ENCODE measurements at regions not wholly inside any gene's neighbourhood (a gene's known extent, or its start where the extent isn't known, plus 50 kb on each side); places are given as distances from the start of the nearest gene placed in this dataset.

- DNase-seq (ENCODE audit: low read depth): no peak
These were observed 342.4 kb downstream of the AKAIN1 start for GRCh38 chr18:4854671-4855070.

DNA sequence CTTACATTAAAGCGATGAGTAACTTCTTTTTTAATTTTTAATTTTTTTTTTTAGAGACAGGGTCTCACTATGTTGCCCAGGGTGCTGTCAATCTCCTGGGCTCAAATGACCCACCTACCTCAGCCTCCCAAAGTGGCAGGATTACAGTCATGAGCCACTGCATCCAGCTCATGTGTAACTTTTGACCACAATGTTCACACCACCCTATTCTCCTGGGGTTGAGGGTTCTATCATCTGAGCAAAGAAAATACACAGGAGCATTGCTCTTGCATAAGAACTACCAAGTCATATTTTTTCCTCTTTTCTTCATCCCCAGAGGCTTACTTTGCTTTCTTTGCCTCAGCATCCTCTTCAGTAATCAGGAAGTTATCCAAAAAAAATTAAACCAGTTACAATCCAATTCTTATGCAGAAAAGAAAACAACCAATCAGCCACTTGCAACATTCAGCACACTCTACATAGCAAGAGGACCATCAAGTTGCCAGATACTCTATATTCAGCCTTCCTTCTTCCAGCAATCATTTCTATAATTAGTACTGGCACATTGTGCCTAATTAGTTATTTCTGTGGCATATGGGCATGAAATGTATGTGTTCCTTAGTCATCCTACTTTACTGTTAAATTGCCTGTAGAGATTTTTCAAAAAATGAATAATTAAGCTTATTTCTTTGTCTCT, 345.6 kb downstream of the AKAIN1 start:
- DNase-seq (ENCODE audit: low read depth): no peak

DNA sequence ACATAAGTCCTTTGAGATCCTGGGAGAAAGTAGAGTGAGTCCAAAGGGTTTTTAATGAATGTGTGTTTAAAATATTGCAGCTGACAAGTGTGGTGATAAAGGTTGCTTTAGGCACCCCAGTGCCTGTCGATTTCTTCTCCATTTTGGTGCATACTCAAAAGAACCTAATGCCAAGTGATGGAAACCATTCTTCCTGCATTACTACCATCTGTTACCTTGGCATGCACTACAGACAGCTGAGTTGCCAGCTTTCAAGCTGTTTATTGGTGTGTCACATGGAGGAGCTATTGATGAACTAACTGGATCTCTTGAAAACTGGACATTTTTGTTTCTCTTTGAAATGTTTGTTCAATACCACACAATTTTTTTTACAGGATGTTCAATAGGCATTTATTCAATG, 350.0 kb downstream of the AKAIN1 start:
- DNase-seq (ENCODE audit: low read depth): no peak

- no peak for DNase-seq (ENCODE audit: low read depth)
These were observed 352.7 kb downstream of the AKAIN1 start for GRCh38 chr18:4844320-4844719.

GRCh38 chr18:4843771-4844170, 353.3 kb downstream of the AKAIN1 start:
- no peak for DNase-seq (ENCODE audit: low read depth)

DNA sequence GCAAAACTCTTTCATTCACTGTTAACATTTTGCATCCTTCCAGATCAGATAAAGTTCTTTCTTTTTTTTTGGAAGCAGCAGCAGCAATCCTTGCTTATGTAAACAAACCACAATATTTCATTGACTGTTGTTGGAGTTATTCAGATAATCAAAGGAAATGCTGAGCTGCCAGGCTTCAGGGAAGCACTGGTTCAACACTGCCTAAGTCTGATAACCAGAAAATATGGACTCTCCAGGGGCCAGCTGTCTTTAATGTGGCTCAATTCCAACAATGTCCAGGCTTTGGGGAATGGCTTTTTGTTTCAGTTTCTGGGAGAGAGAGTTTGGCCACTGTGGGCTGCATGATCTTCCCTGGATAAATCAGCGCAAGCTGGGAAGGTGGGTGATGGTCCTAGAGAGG, 354.3 kb downstream of the AKAIN1 start:
- DNase-seq (ENCODE audit: low read depth): no peak

- DNase-seq (ENCODE audit: low read depth): no peak
These were observed 354.8 kb downstream of the AKAIN1 start for GRCh38 chr18:4842287-4842686.

DNA sequence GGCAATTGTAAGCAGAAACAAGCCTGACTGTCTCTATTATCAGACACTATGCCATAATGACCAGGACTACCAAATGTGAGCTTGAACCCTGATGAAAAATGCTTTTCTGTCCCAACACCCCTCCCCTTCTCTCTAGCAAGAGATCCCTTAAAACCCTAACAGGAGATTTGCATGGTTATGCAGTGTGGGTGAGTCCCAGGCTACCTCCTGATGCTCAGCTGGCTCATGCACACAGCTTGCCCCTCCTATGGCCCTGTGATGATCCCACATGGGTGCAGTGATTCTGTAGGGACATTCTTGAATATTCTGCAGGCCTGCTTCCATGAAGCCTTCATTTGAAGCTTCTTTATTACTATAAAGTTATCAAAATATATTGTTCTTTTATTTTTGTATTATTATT, 357.4 kb downstream of the AKAIN1 start:
- DNase-seq (ENCODE audit: low read depth): no peak

GRCh38 chr18:4836141-4836540, 360.9 kb downstream of the AKAIN1 start:
- DNase-seq (ENCODE audit: low read depth): no peak

GRCh38 chr18:4831791-4832375, 365.2 kb downstream of the AKAIN1 start:
- DNase-seq (ENCODE audit: low read depth): no peak

DNA sequence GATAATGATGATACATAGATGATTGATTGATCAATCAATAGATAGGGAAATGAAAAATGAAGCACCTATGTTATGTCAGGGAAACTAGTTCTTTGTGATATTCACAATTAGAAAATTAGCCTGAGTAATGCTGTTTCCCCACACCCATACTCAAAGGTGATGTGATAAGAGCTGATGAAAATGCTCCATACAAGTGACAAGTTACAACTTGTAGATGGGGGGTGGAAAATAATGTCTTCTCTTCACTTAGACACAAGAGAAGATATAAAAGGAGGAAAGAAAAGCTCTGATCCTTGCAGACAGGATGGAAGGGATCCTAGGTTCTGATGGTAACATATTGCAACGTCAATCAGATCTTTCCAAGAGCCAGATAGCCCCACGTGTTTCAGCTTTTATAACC, 365.9 kb downstream of the AKAIN1 start:
- DNase-seq (ENCODE audit: low read depth): no peak

GRCh38 chr18:4823091-4823490, 368.0 kb upstream of the DLGAP1 start:
- no peak for DNase-seq (ENCODE audit: low read depth)

DNA sequence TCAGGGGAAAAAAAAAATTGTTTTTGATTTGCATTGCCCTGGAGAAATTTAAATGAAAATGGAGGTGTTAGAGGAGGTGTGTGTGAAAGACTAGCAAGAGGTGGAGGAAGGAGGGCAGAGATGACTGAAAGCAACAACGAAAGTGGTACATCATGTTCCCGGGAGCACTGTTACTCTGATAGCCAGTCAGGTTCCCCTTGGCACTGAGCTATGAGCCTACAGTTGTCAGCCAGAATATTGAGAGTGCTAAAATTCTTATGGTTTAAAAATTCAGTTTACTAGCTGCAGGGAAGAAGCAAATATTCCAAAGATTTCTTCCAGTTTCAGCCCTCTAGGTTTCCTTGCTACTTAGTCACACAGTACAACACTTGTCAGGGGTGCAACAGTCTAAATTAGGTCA, 366.7 kb upstream of the DLGAP1 start:
- DNase-seq (ENCODE audit: low read depth): no peak

DNA sequence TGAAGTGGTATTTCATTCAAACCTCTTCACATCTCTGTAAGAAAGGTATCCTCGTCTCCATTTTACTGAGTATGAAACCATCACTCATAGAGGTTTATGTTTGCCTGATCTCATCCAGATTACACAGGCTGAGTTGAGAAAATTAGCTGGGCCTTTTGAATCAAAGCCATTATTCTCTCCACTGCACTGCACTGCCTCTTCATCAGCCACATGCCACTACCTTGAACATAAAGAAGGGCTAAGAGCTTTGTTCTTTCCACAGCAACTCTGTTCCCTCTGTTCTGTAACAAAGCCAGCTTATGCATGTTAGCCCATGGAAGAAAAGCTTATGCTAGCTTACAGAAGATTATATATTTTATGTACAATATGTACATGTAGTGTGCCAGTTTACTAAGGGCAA, 362.6 kb upstream of the DLGAP1 start:
- no peak for DNase-seq (ENCODE audit: low read depth)

- DNase-seq (ENCODE audit: low read depth): no peak
These were observed 358.6 kb upstream of the DLGAP1 start for GRCh38 chr18:4813708-4814107.

GRCh38 chr18:4808891-4809290, 353.8 kb upstream of the DLGAP1 start:
- DNase-seq (ENCODE audit: low read depth): no peak

DNA sequence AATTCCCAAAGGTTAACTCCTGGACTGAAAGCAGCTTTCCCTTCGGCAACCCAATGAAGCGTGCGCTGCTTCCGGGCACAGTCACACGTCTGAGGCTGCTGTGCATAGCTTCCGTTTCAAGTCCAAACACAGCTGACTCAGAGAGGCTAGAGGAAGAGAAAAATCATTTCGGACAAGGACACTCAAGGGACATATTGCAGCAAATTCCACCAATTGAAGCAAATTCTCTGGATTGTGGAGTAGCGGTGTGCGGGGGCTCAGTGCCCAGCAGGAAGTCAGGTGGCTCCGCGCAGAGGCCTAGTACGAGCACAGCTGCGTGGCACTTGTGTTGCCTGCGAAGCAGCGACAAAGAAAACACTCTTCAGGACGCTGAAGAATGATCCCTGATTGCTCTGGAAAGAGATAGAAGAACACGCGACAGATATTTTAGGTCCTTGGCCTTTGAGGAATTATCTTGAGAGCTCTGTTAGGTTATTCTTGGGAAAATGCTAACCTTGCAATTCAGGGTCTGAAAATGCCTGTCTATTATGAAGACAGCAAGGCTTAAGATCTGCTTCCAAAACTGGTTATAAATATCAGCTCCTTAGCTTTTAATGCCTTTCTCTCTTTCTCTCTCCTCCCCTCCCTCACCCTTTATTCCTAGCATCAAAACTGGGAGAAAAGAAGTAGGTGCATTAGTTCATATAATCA, 352.6 kb upstream of the DLGAP1 start:
- DNase-seq (ENCODE audit: low read depth): no peak

DNA sequence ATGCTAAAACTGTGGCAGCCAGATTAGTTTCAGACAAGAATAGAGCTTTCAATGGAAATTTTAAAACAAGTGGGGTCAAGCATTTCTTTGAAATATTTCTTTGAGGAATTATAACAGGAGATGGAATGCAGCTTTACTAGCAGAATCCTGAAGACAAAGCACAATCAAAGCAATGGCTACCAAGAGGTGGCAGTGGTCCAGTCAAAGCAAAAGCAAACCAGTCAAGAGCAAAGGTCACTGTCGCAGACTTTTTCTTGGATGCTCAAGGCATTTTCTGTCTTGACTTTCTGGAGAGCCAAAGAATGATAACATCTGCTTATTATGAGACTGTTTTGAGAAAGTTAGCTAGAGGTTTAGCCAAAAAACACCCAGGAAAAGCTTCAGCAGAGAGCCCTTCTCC, 351.2 kb upstream of the DLGAP1 start:
- no peak for DNase-seq (ENCODE audit: low read depth)

GRCh38 chr18:4802296-4802695, 347.2 kb upstream of the DLGAP1 start:
- no peak for DNase-seq (ENCODE audit: low read depth)

DNA sequence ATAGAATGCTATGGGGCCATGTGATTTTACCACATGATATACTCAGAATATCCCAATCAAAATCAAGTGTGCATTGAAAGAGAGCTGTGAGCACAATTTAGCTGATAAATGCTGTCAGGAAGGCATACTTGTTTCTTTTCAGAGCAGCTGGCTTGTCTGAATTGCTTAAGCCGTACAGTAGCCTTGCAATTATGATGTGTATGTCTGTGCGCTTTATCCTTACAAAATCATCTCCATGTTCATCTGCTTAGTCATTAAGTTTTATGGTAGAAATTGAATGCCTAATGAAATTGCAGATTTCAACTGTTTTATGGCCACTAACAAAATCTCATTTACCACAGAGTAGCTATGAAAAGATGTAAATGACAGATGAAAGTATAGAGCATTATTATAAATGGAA, 346.0 kb upstream of the DLGAP1 start:
- DNase-seq (ENCODE audit: low read depth): no peak

DNA sequence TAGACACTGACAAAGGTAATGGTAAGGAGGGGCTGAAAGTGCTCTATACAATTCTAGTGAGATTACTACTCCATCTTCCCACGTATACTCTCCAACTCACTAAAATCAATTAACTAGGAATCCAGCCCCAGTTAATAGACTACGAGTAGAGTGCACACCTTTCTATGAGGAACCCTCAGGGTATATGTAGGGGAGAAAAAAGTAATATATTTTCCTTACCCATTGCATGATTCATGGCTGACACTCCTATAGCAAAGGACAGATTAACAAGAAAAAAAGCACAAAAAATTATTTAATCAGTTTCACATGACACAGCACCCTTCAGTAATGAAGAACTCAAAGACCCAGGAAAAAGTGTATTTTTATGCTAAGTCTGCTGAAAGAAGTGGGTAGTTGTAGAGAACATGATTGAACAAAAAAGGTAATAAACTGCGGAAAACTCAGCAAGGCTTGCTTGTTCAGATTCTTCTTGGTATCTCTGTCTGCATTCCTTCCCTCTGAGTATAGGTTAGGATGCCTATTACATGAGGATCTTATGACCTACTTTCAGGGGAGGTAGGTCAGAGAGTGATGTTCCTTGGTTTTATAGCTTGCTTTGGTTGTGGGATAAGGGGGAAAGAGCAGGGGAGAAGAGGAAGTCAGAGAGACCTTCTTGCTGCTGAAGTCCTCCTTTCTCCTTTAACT, 342.0 kb upstream of the DLGAP1 start:
- DNase-seq (ENCODE audit: low read depth): no peak

- no peak for DNase-seq (ENCODE audit: low read depth)
These were observed 334.4 kb upstream of the DLGAP1 start for GRCh38 chr18:4789506-4789905.

DNA sequence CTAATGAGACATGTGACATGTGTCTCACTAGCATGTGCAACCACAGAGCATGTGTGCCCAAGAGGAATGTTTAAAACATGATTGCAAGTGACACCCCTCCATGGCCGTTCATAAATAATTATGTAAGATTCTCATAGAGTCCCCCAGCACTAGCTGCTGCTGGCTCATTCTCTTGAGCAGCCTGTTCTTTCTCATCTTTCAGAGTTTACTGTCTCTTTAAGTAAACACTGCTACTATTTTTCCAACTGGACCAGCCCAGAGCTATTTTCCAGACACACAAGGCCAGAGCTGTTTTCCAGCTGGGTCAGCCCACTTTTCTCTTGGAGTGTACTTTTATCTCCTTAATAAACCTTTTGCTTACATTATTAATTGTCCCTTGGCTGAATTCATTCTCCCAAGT, 326.8 kb upstream of the DLGAP1 start:
- DNase-seq (ENCODE audit: low read depth): no peak

Data from stimulated activated CD4-positive, alpha-beta T cell treated with anti-CD3 and anti-CD28 coated beads, Interleukin-2, amount 100 ng/mL, for 4 hours (primary cell).